GM21529 (cell line): ENCODE measurements at regions not wholly inside any gene's neighbourhood (a gene's known extent, or its start where the extent isn't known, plus 50 kb on each side); places are given as distances from the start of the nearest gene placed in this dataset.
"Not testable (repeated sequence)": the region's sequence is repeated elsewhere in the genome, so short reads cannot be mapped to it uniquely, and the experiment has no call there.

ENCODE experiments used
- ATAC-seq: cut with Tn5 transposase; IDR thresholded peaks from one replicate; pipeline ENCODE4 v1.9.1; 2021; ENCODE audit not compliant: unreplicated experiment

- ATAC-seq = no peak
Measured at GRCh38 chr5:142222225-142222865, 102.5 kb downstream of the SPRY4 start.

GRCh38 chr5:142221091-142221860 is 103.5 kb downstream of the SPRY4 start:
- ATAC-seq = no peak

DNA sequence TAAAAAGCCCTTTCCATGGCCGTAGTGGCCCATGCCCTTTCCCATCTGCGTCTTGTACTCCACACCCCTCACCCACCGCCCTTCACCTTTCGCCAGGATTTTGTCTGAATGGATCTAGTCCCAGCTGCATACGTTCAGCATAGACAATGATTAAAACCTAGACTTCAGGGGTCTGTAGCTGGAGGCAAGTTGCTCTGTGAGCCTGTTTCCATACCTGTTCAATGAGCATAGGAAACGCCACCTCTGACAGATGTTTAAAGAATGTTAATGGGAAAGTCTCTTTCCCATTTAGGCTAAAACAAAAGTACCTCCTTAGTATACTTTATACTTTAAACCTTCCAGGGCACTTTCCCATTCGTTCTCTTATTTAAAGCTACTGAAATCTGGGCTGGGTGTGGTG is 105.7 kb downstream of the SPRY4 start:
- no peak for ATAC-seq

- no peak for ATAC-seq
Measured at GRCh38 chr5:142216931-142217330, 107.9 kb downstream of the SPRY4 start.

DNA sequence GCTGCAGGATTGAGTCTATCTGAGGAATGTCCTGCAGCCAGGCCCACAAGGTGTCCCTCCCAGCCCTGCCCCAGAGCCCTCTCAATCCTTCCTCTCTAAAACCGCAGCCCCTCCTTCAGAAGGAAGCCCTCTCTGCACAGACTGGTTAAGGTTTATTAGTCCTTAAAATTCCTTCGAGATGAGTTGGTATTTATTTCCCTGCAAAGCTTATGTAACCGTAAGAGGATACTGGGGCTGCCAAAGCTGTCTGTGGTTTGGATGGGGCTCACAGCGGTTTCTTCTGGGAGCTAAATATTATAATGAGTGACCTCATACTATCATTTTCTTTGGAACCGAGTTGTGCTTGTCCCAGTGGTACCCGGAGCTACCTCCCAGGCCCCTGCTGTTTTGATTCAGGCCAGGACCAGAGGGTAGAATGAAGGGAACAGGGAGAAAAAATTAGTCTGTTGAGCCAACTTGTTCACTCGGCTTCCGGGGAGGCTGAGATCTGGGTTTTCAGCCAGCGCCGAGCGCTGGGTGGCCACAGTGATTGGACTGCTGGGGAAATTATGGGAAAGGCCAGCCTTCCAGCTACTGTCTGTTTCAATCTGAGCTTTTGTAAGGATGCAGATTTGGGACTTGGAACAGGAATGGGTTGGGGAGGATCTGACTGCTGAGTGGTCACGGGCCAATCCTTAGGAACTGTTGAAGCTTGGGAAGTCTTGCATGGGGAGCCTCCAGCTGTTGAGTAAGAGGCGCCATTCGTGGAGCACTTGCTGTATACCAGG is 107.5 kb downstream of the NDFIP1 start:
- ATAC-seq = no peak

DNA sequence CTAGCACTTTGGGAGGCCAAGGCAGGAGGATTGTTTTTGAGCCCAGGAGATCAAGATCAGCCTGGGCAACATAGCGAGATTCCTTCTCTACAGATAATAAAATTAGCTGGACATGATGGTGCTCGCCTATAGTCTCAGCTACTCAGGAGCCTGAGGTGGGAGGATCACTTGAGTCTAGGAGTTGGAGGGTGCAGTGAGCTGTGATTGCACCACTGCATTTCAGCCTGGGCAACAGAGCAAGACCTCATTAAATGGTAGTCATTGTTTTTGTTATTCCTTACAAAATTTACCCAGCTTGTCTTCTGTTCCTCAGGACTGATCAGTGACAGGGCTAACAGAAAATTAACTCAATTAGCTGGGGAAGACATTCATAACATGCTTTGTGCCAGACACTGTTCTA is 104.5 kb downstream of the NDFIP1 start:
- ATAC-seq = no peak

GRCh38 chr5:142211918-142212317 is 103.3 kb downstream of the NDFIP1 start:
- ATAC-seq = no peak

DNA sequence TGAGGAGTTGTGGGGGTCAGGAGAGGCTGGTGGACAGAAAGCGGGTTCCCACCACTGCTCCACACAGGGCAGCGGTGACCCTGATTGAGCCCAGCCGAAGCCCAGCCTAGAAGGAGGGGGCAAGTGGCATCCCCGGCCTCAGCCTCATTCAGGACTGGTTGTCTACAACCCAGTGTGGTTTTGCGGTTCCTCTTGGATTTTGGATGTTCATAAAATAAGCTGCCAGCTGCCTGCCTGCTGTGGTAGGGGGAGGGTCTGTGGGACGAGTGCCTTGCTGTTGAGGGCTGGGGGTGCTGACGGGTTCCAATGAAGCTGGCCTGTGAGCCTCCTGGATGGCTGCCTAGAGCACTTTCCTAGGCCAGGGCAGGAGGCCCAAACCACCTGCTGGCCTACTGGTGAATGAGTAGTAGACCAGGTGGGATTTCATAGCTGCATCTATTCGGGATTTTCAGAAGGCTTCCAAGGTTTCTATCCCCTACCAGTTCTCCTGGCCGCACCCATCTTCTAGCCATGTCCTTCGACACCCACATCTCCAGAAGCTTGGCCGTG is 102.4 kb downstream of the NDFIP1 start:
- ATAC-seq = no peak

- no peak for ATAC-seq
Measured at GRCh38 chr5:142210011-142210410, 101.4 kb downstream of the NDFIP1 start.

DNA sequence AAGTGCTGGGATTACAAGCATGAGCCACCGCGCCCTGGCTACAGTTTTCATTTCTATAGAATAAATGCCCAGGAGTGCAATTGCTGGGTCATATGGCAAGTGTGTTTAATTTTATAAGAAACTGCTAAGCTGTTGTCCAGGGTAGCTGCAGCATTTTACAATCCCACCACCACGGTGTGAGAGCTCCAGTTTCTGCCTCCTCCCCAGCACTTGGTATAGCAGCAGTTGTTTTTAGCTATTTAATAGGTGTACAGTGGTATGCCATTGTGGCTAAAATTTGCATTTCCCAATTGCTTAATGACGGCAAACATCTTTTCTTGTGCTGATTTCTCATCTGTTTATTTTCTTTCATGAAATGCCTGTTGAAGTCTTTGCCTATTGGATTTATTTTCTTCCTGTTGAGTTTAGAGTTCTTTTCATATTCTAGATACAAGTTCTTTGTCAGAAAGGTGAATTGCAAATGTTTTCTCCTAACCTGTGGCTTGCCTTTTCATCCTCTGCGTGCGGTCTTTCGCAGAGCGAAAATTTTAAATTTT is 100.3 kb downstream of the NDFIP1 start:
- ATAC-seq = no peak

- not testable (repeated sequence) for ATAC-seq
Measured at GRCh38 chr5:142208244-142208643, 99.7 kb downstream of the NDFIP1 start.

GRCh38 chr5:142206801-142207200 is 98.2 kb downstream of the NDFIP1 start:
- no peak for ATAC-seq

GRCh38 chr5:142204219-142204618 is 95.6 kb downstream of the NDFIP1 start:
- ATAC-seq = no peak
